Mesothelial cell of epicardium (in vitro differentiated cells): ENCODE measurements at regions not wholly inside any gene's neighbourhood (a gene's known extent, or its start where the extent isn't known, plus 50 kb on each side); places are given as distances from the start of the nearest gene placed in this dataset.

Source experiments
- DNase-seq, 2 experiments: peaks; one replicate each; pipeline ENCODE4 v3.0.0; 2021; ENCODE audit warnings: low spot score in 2 of 2; ENCODE audit not compliant: unreplicated experiment in 2 of 2
- H3K27ac Mint-ChIP-seq: 2 replicates; pipeline ENCODE4 v1.8.0; 2021; ENCODE audit warnings: mixed read lengths
- H3K27me3 Mint-ChIP-seq: 2 replicates; pipeline ENCODE4 v1.8.0; 2021; ENCODE audit warnings: low read depth, mixed read lengths
- H3K36me3 Mint-ChIP-seq: 2 replicates; pipeline ENCODE4 v1.8.0; 2021; ENCODE audit warnings: mixed read lengths
- H3K4me1 Mint-ChIP-seq: 2 replicates; pipeline ENCODE4 v1.8.0; 2021; ENCODE audit warnings: mixed read lengths
- H3K4me3 Mint-ChIP-seq: 2 replicates; pipeline ENCODE4 v1.8.0; 2021; ENCODE audit warnings: mild to moderate bottlenecking, moderate library complexity, mixed read lengths
- H3K9me3 Mint-ChIP-seq: 2 replicates; pipeline ENCODE4 v1.8.0; 2021; ENCODE audit warnings: mixed read lengths
- TF ChIP-seq, protein P1 (sequence below): fragments of 200-600 bp; sonication (generic); IDR thresholded peaks from one replicate; pipeline ENCODE4 v1.5.0; 2021; ENCODE audit warnings: antibody characterized with exemption; ENCODE audit not compliant: unreplicated experiment

- TF ChIP-seq, protein P1, sequence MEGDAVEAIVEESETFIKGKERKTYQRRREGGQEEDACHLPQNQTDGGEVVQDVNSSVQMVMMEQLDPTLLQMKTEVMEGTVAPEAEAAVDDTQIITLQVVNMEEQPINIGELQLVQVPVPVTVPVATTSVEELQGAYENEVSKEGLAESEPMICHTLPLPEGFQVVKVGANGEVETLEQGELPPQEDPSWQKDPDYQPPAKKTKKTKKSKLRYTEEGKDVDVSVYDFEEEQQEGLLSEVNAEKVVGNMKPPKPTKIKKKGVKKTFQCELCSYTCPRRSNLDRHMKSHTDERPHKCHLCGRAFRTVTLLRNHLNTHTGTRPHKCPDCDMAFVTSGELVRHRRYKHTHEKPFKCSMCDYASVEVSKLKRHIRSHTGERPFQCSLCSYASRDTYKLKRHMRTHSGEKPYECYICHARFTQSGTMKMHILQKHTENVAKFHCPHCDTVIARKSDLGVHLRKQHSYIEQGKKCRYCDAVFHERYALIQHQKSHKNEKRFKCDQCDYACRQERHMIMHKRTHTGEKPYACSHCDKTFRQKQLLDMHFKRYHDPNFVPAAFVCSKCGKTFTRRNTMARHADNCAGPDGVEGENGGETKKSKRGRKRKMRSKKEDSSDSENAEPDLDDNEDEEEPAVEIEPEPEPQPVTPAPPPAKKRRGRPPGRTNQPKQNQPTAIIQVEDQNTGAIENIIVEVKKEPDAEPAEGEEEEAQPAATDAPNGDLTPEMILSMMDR = no peak
- no peak for DNase-seq
- Mint-ChIP-seq H3K4me3 (no peak overlapping the region), H3K4me1 (no peaks in the 10 kb centered on the region), H3K9me3 (peaks cover 5% of the 10 kb centered on the region), H3K36me3 (no peaks in the 10 kb centered on the region), H3K27me3 (peaks cover 7% of the 10 kb centered on the region), H3K27ac (no peak overlapping the region)
Observed at GRCh38 chr3:99016452-99016851, 115.0 kb upstream of the DCBLD2 start.

DNA sequence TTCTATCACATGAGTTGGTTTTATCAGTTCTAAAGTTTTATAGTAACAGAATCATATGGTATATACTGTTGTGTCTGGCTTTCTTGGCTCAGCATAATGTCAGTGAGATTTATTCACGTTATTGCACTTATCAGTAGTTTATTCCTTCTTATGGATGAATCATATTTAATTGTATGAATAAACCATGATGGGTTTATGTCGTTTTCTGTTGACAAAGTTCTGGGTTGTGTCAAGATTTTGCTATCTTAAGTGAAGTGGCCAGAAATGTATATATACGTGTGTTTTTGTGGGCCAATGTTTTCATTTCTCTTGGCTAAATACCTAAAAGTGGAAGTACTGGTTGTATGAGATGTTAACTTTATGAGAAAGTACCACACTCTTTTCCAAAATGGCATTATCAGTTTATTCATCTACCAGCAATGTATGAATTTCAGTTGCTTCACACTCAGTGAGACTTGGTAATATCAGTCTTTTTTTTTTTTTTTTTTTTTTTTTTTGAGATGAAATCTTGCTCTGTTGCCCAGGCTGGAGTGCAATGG is 112.4 kb upstream of the DCBLD2 start:
- H3K9me3 Mint-ChIP-seq = peaks cover 5% of the 10 kb centered on the region
- DNase-seq = no peak
- no peak overlapping the region for H3K4me3 Mint-ChIP-seq
- TF ChIP-seq, protein P1 = no peak
- no peaks in the 10 kb centered on the region for H3K36me3 Mint-ChIP-seq
- H3K4me1 Mint-ChIP-seq = no peaks in the 10 kb centered on the region
- H3K27me3 Mint-ChIP-seq = peaks cover 7% of the 10 kb centered on the region
- no peak overlapping the region for H3K27ac Mint-ChIP-seq

DNA sequence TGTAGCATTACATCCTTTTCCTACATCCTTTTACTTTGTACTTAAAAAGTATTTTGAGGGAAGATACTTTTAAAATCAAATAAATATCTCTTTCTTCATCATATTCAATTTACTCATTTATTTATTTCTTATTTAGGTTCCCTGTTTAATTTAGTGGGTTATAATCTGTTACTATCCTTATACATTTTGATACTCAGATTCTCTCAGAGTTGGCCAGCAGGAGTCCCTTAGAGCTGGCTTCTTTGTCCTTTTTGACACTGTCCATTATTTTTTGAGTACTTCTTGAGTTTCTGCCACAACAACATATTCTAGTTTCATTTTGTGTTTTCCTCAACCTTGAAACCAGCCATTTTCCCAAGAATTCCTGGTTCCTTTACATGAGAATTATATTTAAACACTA is 111.6 kb upstream of the DCBLD2 start:
- no peaks in the 10 kb centered on the region for H3K4me1 Mint-ChIP-seq
- no peaks in the 10 kb centered on the region for H3K36me3 Mint-ChIP-seq
- peaks cover 5% of the 10 kb centered on the region for H3K9me3 Mint-ChIP-seq
- H3K4me3 Mint-ChIP-seq = no peak overlapping the region
- H3K27ac Mint-ChIP-seq = no peak overlapping the region
- H3K27me3 Mint-ChIP-seq = peaks cover 7% of the 10 kb centered on the region
- TF ChIP-seq, protein P1 = no peak
- DNase-seq = no peak

DNA sequence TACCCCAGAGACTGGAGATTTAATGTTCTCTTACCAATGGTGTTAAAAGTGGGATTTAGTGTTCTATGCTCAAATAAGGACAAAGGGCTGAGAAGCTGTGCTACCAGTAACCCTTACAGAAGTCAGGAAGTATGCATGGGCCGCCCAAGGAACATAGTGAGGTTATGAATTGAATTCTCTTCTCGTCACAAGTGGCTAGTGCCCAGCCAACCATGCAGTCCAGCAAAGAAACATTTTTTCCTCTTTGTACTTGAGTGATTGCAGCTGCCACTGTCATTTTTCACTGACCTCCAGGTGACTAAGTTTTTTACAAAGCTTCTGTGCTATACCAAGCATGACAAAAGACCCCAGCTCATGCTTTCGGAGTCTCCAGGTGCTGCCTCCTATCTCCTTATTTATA is 110.6 kb upstream of the DCBLD2 start:
- Mint-ChIP-seq H3K27me3 (peaks cover 1% of the 10 kb centered on the region), H3K4me3 (no peak overlapping the region), H3K36me3 (no peaks in the 10 kb centered on the region), H3K4me1 (no peaks in the 10 kb centered on the region), H3K9me3 (peaks cover 5% of the 10 kb centered on the region), H3K27ac (no peak overlapping the region)
- TF ChIP-seq, protein P1 = no peak
- DNase-seq = no peak

DNA sequence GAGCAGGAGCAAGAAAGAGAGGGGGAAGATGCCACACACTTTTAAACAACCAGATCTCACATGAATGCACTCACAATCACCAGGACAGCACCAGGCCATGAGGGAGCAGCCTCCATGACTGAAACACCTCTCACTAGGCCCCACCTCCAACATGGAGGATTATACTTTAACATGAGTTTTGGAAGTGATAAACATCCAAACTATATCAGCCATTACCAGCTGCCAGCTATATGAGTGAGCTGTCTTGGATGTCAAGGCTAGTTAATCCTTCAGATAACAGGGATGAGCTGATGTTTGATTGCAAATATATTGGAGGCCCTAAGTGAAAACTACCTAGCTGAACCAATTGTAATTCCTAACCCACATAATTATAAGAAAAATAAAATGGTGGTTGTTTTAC is 108.4 kb upstream of the DCBLD2 start:
- Mint-ChIP-seq H3K4me1 (no peaks in the 10 kb centered on the region), H3K27ac (no peak overlapping the region), H3K9me3 (no peaks in the 10 kb centered on the region), H3K4me3 (no peak overlapping the region), H3K36me3 (no peaks in the 10 kb centered on the region), H3K27me3 (no peaks in the 10 kb centered on the region)
- TF ChIP-seq, protein P1 = no peak
- no peak for DNase-seq

GRCh38 chr3:99006686-99007085 is 105.2 kb upstream of the DCBLD2 start:
- no peak overlapping the region for H3K4me3 Mint-ChIP-seq
- H3K9me3 Mint-ChIP-seq = no peaks in the 10 kb centered on the region
- H3K36me3 Mint-ChIP-seq = no peaks in the 10 kb centered on the region
- no peak for DNase-seq
- H3K27ac Mint-ChIP-seq = no peak overlapping the region
- no peaks in the 10 kb centered on the region for H3K4me1 Mint-ChIP-seq
- TF ChIP-seq, protein P1 = no peak
- no peaks in the 10 kb centered on the region for H3K27me3 Mint-ChIP-seq
